Limb (tissue), 2 donors: ENCODE measurements at regions not wholly inside any gene's neighbourhood (a gene's known extent, or its start where the extent isn't known, plus 50 kb on each side); places are given as distances from the start of the nearest gene placed in this dataset.

Source experiments
- DNase-seq, 2 donors: peaks; one replicate each; pipeline ENCODE4 v3.0.0-alpha.2; 2016; ENCODE audit errors: extremely low spot score in 2 of 2

- no peak for DNase-seq
These were observed 772.7 kb downstream of the MAFB start for GRCh38 chr20:39916236-39916765.

GRCh38 chr20:39913274-39913673, 775.8 kb downstream of the MAFB start:
- no peak for DNase-seq

GRCh38 chr20:39911497-39911896, 777.5 kb downstream of the MAFB start:
- DNase-seq, result no peak

- DNase-seq, result no peak
These were observed 778.5 kb downstream of the MAFB start for GRCh38 chr20:39910536-39910935.

- DNase-seq, result no peak
These were observed 779.6 kb downstream of the MAFB start for GRCh38 chr20:39909447-39909846.

- no peak for DNase-seq
These were observed 784.4 kb downstream of the MAFB start for GRCh38 chr20:39904476-39905112.

- DNase-seq, result no peak
These were observed 785.1 kb downstream of the MAFB start for GRCh38 chr20:39903806-39904465.

- no peak for DNase-seq
These were observed 789.2 kb downstream of the MAFB start for GRCh38 chr20:39899881-39900280.

GRCh38 chr20:39898467-39898852, 790.6 kb downstream of the MAFB start:
- no peak for DNase-seq

GRCh38 chr20:39897781-39898466, 791.1 kb downstream of the MAFB start:
- no peak for DNase-seq

GRCh38 chr20:39897058-39897457, 792.0 kb downstream of the MAFB start:
- no peak for DNase-seq

- no peak for DNase-seq
These were observed 795.0 kb downstream of the MAFB start for GRCh38 chr20:39894067-39894466.

- DNase-seq, result peak in 1 of 2 donors; percentile 31
These were observed 795.9 kb downstream of the MAFB start for GRCh38 chr20:39893003-39893685.

GRCh38 chr20:39890697-39891096, 798.3 kb downstream of the MAFB start:
- DNase-seq, result no peak

GRCh38 chr20:39888310-39888709, 800.7 kb downstream of the MAFB start:
- DNase-seq, result no peak

GRCh38 chr20:39886650-39887190, 802.3 kb downstream of the MAFB start:
- no peak for DNase-seq

GRCh38 chr20:39885975-39886649, 802.9 kb downstream of the MAFB start:
- DNase-seq, result peak in 1 of 2 donors; percentile 43

- no peak for DNase-seq
These were observed 806.2 kb downstream of the MAFB start for GRCh38 chr20:39882806-39883205.

GRCh38 chr20:39880890-39881289, 808.1 kb downstream of the MAFB start:
- no peak for DNase-seq

- no peak for DNase-seq
These were observed 809.7 kb downstream of the MAFB start for GRCh38 chr20:39879296-39879695.

GRCh38 chr20:39878809-39879208, 810.2 kb downstream of the MAFB start:
- DNase-seq, result no peak
